ENCODE measurements at regions not wholly inside any gene's neighbourhood (a gene's known extent, or its start where the extent isn't known, plus 50 kb on each side); places are given as distances from the start of the nearest gene placed in this dataset.

- no peak overlapping the region for H3K27ac ChIP-seq
- H3K4me3 ChIP-seq (ENCODE audit: low read depth in 1 of 2, low read length in 1 of 2) = no peak overlapping the region
- H3K9me3 ChIP-seq = no peaks in the 10 kb centered on the region
- no peaks in the 10 kb centered on the region for H3K36me3 ChIP-seq
- H3K4me1 ChIP-seq (ENCODE audit: control insufficient read depth in 1 of 2, insufficient read depth in 1 of 2, low read depth in 1 of 2, low read length in 1 of 2) = no peaks in the 10 kb centered on the region
- no peaks in the 10 kb centered on the region for H3K27me3 ChIP-seq
- TF ChIP-seq, protein P1, sequence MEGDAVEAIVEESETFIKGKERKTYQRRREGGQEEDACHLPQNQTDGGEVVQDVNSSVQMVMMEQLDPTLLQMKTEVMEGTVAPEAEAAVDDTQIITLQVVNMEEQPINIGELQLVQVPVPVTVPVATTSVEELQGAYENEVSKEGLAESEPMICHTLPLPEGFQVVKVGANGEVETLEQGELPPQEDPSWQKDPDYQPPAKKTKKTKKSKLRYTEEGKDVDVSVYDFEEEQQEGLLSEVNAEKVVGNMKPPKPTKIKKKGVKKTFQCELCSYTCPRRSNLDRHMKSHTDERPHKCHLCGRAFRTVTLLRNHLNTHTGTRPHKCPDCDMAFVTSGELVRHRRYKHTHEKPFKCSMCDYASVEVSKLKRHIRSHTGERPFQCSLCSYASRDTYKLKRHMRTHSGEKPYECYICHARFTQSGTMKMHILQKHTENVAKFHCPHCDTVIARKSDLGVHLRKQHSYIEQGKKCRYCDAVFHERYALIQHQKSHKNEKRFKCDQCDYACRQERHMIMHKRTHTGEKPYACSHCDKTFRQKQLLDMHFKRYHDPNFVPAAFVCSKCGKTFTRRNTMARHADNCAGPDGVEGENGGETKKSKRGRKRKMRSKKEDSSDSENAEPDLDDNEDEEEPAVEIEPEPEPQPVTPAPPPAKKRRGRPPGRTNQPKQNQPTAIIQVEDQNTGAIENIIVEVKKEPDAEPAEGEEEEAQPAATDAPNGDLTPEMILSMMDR (IDR thresholded peaks at IDR 0.05) = no peak
These were observed 1477.2 kb upstream of the TENM3 start for GRCh38 chr4:180766045-180766444.

DNA sequence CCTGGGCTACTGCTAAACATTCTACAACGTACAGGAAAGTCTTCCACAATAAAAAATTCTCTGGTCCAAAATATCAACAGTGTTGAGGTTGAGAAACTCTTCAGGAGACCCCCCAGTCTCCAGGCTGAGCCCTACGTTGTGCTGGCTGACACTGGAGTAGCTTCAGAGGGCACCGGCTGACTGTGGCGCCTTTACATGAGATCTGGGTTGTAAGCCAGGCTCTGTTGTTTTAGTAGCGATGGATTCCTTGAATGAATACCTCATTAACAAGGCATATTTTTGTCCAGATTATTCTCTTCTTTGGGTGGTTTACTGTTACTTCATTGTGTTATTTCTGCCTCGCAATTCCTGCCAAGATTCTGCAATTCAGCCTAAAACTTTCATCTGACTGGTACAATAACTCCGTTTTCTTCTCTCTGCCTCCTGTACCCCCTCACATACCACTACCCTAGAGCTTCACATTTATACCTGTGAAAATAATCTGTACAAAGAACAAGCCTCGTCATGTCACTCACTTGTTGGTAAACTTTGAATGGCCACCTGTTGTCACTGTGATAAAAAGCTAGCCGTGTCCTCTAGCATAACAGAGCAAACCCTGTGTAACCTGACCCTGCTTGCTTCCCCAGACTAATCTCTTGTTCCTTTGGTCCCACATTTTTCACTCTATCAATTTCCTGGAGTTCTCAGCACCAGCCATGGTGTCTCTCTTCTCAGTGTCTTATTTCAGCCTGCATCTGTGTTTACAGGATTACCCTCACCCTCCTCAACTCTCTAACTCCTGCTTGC is 1476.1 kb upstream of the TENM3 start:
- TF ChIP-seq, protein P1 (IDR thresholded peaks at IDR 0.05) = no peak
- H3K27ac ChIP-seq = no peak overlapping the region
- H3K9me3 ChIP-seq = no peaks in the 10 kb centered on the region
- H3K4me1 ChIP-seq (ENCODE audit: control insufficient read depth in 1 of 2, insufficient read depth in 1 of 2, low read depth in 1 of 2, low read length in 1 of 2) = no peaks in the 10 kb centered on the region
- no peaks in the 10 kb centered on the region for H3K36me3 ChIP-seq
- H3K4me3 ChIP-seq (ENCODE audit: low read depth in 1 of 2, low read length in 1 of 2) = no peak overlapping the region
- no peaks in the 10 kb centered on the region for H3K27me3 ChIP-seq

GRCh38 chr4:180768610-180769009 is 1474.6 kb upstream of the TENM3 start:
- no peaks in the 10 kb centered on the region for H3K4me1 ChIP-seq (ENCODE audit: control insufficient read depth in 1 of 2, insufficient read depth in 1 of 2, low read depth in 1 of 2, low read length in 1 of 2)
- no peak overlapping the region for H3K4me3 ChIP-seq (ENCODE audit: low read depth in 1 of 2, low read length in 1 of 2)
- H3K27me3 ChIP-seq = no peaks in the 10 kb centered on the region
- TF ChIP-seq, protein P1 (IDR thresholded peaks at IDR 0.05) = no peak
- H3K9me3 ChIP-seq = no peaks in the 10 kb centered on the region
- no peaks in the 10 kb centered on the region for H3K36me3 ChIP-seq
- no peak overlapping the region for H3K27ac ChIP-seq

DNA sequence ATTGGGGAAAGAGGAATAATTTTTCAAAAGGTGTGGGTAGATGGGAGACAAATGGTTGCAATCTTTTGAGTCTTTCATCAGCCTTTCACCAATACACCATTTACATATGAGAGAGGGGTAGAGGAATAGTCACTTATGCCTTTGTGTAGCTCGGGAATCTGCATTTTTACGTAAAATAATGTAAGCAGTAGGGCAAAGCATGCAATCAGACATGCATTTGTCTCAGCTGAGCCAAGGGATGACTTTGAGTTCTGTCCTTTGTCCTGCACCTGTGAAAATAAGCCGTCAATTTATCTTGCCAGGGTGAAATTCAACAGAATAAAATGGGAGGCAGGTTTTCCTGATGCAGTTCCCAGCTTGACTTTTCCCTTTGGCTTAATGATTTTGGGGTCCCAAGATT is 1473.4 kb upstream of the TENM3 start:
- Histone ChIP-seq H3K4me3 (ENCODE audit: low read depth in 1 of 2, low read length in 1 of 2) (no peak overlapping the region), H3K4me1 (ENCODE audit: control insufficient read depth in 1 of 2, insufficient read depth in 1 of 2, low read depth in 1 of 2, low read length in 1 of 2) (no peaks in the 10 kb centered on the region), H3K9me3 (no peaks in the 10 kb centered on the region), H3K27ac (no peak overlapping the region), H3K36me3 (no peaks in the 10 kb centered on the region), H3K27me3 (no peaks in the 10 kb centered on the region)
- TF ChIP-seq, protein P1 (IDR thresholded peaks at IDR 0.05) = no peak

DNA sequence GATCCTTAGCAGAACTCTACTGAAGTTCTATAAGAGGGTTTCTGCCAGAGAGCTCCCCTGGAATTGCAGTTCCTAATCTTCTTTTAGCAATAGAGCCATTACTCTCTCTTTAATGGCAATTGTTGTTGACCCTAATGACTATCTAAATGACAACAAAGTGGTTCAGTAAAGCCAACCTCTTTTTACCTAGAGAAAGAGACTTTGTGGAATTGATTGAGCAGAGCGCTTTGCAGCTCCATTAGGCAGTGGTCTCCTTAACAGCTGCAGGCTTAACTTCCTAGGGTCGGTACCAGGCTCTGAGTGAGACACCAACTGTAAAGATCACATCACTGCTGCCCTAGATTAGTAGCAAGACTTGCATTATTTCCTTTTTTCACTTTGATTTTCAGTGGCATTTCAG is 1472.9 kb upstream of the TENM3 start:
- Histone ChIP-seq H3K4me3 (ENCODE audit: low read depth in 1 of 2, low read length in 1 of 2) (no peak overlapping the region), H3K9me3 (no peaks in the 10 kb centered on the region), H3K36me3 (no peaks in the 10 kb centered on the region), H3K4me1 (ENCODE audit: control insufficient read depth in 1 of 2, insufficient read depth in 1 of 2, low read depth in 1 of 2, low read length in 1 of 2) (no peaks in the 10 kb centered on the region), H3K27me3 (no peaks in the 10 kb centered on the region), H3K27ac (no peak overlapping the region)
- TF ChIP-seq, protein P1 (IDR thresholded peaks at IDR 0.05) = no peak
